Liver (tissue), 8 donors: ENCODE measurements at regions not wholly inside any gene's neighbourhood (a gene's known extent, or its start where the extent isn't known, plus 50 kb on each side); places are given as distances from the start of the nearest gene placed in this dataset.

Experiments used
- DNase-seq: peaks from one replicate; pipeline ENCODE4 v3.0.0-alpha.2; 2017; ENCODE audit warnings: low spot score
- H3K27ac ChIP-seq, 2 donors: one replicate each; pipeline ENCODE4 v1.7.0; 2013; ENCODE audit warnings: inconsistent platforms in 2 of 2, low read length in 2 of 2, control low read depth in 1 of 2, low read depth in 1 of 2, mild to moderate bottlenecking in 1 of 2
- H3K27me3 ChIP-seq, 4 donors: one replicate each; pipeline versions ENCODE4 v1.6.1 to v1.7.0; 2013; ENCODE audit warnings: low read length in 3 of 4, inconsistent platforms in 1 of 4, mild to moderate bottlenecking in 1 of 4, moderate library complexity in 1 of 4; ENCODE audit not compliant: control insufficient read depth in 4 of 4, insufficient read depth in 4 of 4
- H3K36me3 ChIP-seq, 4 donors: one replicate each; pipeline versions ENCODE4 v1.6.1 to v1.7.0; 2013; ENCODE audit warnings: low read length in 3 of 4, mild to moderate bottlenecking in 3 of 4, low read depth in 1 of 4, moderate library complexity in 1 of 4; ENCODE audit not compliant: control insufficient read depth in 4 of 4, insufficient read depth in 3 of 4
- H3K4me1 ChIP-seq, 4 donors: one replicate each; pipeline versions ENCODE4 v1.6.1 to v1.7.0; 2013; ENCODE audit warnings: low read length in 3 of 4, mild to moderate bottlenecking in 3 of 4, moderate library complexity in 1 of 4; ENCODE audit not compliant: control insufficient read depth in 4 of 4, insufficient read depth in 4 of 4
- H3K4me3 ChIP-seq, 3 donors: one replicate each; pipeline versions ENCODE4 v1.6.1 to v1.7.0; 2013; ENCODE audit warnings: low read length in 3 of 3, control low read depth in 1 of 3, low read depth in 1 of 3, mild to moderate bottlenecking in 1 of 3
- H3K9ac ChIP-seq, 2 donors: one replicate each; pipeline ENCODE4 v1.7.0; 2013; ENCODE audit warnings: low read length in 2 of 2, mild to moderate bottlenecking in 2 of 2, moderate library complexity in 2 of 2, control low read depth in 1 of 2, low read depth in 1 of 2
- H3K9me3 ChIP-seq, 4 donors: one replicate each; pipeline versions ENCODE4 v1.6.1 to v1.7.0; 2013; ENCODE audit warnings: low read length in 3 of 4; ENCODE audit not compliant: control insufficient read depth in 4 of 4
- EGR1 ChIP-seq, 2 donors: IDR thresholded peaks; 2 replicates each; pipeline ENCODE4 v1.6.1; 2016 to 2018; ENCODE audit warnings: antibody characterized with exemption in 2 of 2, low read depth in 2 of 2
- FOXA1 ChIP-seq: IDR thresholded peaks from 2 replicates; pipeline ENCODE4 v1.6.1; 2016; ENCODE audit warnings: antibody characterized with exemption
- FOXA2 ChIP-seq: IDR thresholded peaks from 2 replicates; pipeline ENCODE4 v1.6.1; 2016; ENCODE audit warnings: antibody characterized with exemption
- GABPA ChIP-seq, 2 donors: IDR thresholded peaks in 1 of 2; conservative IDR thresholded peaks in 1 of 2; 2 replicates each; pipeline ENCODE4 v1.6.1; 2016; ENCODE audit warnings: antibody characterized with exemption in 2 of 2, mild to moderate bottlenecking in 1 of 2, moderate library complexity in 1 of 2
- HNF4A ChIP-seq, 2 donors: conservative IDR thresholded peaks; 2 replicates each; pipeline ENCODE4 v1.6.1; 2016; ENCODE audit warnings: antibody characterized with exemption in 2 of 2, mild to moderate bottlenecking in 2 of 2
- HNF4G ChIP-seq: IDR thresholded peaks from 2 replicates; pipeline ENCODE4 v1.6.1; 2016; ENCODE audit warnings: antibody characterized with exemption
- JUND ChIP-seq, 2 donors: IDR thresholded peaks; 2 replicates each; pipeline ENCODE4 v1.6.1; 2016; ENCODE audit warnings: antibody characterized with exemption in 2 of 2
- NR2F2 ChIP-seq: IDR thresholded peaks from 2 replicates; pipeline ENCODE4 v1.6.1; 2016; ENCODE audit warnings: antibody characterized with exemption
- RXRA ChIP-seq, 2 donors: IDR thresholded peaks; 2 replicates each; pipeline ENCODE4 v1.6.1; 2017 to 2018; ENCODE audit warnings: antibody characterized with exemption in 2 of 2, mild to moderate bottlenecking in 1 of 2
- SP1 ChIP-seq: IDR thresholded peaks from 2 replicates; pipeline ENCODE4 v1.6.1; 2018; ENCODE audit warnings: antibody characterized with exemption, mild to moderate bottlenecking
- TAF1 ChIP-seq: conservative IDR thresholded peaks from 2 replicates; pipeline ENCODE4 v1.6.1; 2016; ENCODE audit warnings: antibody characterized with exemption, mild to moderate bottlenecking
- YY1 ChIP-seq: IDR thresholded peaks from 2 replicates; pipeline ENCODE4 v1.6.1; 2016; ENCODE audit warnings: antibody characterized with exemption, mild to moderate bottlenecking
- WGBS: extraction: QIAGEN DNeasy Blood & Tissue Kit; methylation state at CpG from one replicate; pipeline ENCODE4 v1.1.7; 2013; 5-methylcytosine and 5-hydroxymethylcytosine counted together
- TF ChIP-seq, protein P1 (sequence below): fragments of 150-350 bp; IDR thresholded peaks from 2 replicates; pipeline ENCODE4 v1.5.1; 2017; ENCODE audit warnings: improper control_type of control experiment, low read depth, low read length; ENCODE audit not compliant: missing input control
- TF ChIP-seq, protein P2 (sequence below): IDR thresholded peaks from 2 replicates; pipeline ENCODE4 v1.6.1; 2016; ENCODE audit warnings: antibody characterized with exemption, mild to moderate bottlenecking
- TF ChIP-seq, protein P3 (sequence below): IDR thresholded peaks from 2 replicates; pipeline ENCODE4 v1.6.1; 2016; ENCODE audit warnings: antibody characterized with exemption
- TF ChIP-seq, protein P4 (sequence below): IDR thresholded peaks from 2 replicates; pipeline ENCODE4 v1.6.1; 2016; ENCODE audit warnings: antibody characterized with exemption
- TF ChIP-seq, protein P5 (sequence below): IDR thresholded peaks from 2 replicates; pipeline ENCODE4 v1.6.1; 2016; ENCODE audit warnings: antibody characterized with exemption
- donor health status: healthy.
- donor health status: healthy.
- donor health status: healthy.
- donor health status: healthy.
- donor health status: healthy.

DNA sequence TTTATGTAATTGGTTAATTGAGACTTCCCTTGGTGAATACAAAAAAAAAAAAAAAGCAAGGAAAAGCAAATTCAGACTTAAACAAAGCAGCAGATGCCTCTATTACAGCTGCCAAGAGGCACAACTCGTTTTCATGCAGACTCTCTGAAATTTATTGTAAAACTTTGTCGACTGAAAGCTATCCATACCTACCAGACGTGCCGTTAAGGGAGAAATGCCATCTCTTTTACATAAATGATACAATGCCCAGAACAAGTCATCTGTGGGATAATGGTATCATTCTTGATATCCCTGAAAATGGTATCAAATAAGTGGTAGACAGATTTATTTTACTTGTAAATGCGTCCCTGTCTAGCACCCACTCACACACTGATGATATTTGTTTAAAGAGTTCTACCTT is 724.2 kb downstream of the NSUN3 start:
- no peaks in the 10 kb centered on the region for H3K9me3 ChIP-seq

More for the DNA sequence above, 724.2 kb downstream of the NSUN3 start:
- no peak for DNase-seq
- H3K27ac ChIP-seq, result no peak overlapping the region
- no peaks in the 10 kb centered on the region for H3K36me3 ChIP-seq
- no peak overlapping the region for H3K4me3 ChIP-seq
- TF ChIP-seq, protein P1, sequence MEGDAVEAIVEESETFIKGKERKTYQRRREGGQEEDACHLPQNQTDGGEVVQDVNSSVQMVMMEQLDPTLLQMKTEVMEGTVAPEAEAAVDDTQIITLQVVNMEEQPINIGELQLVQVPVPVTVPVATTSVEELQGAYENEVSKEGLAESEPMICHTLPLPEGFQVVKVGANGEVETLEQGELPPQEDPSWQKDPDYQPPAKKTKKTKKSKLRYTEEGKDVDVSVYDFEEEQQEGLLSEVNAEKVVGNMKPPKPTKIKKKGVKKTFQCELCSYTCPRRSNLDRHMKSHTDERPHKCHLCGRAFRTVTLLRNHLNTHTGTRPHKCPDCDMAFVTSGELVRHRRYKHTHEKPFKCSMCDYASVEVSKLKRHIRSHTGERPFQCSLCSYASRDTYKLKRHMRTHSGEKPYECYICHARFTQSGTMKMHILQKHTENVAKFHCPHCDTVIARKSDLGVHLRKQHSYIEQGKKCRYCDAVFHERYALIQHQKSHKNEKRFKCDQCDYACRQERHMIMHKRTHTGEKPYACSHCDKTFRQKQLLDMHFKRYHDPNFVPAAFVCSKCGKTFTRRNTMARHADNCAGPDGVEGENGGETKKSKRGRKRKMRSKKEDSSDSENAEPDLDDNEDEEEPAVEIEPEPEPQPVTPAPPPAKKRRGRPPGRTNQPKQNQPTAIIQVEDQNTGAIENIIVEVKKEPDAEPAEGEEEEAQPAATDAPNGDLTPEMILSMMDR, result no peak
- TF ChIP-seq HNF4A (conservative IDR thresholded peaks at IDR 0.05) (no peak), TAF1 (no peak), YY1 (no peak), NR2F2 (no peak), JUND (IDR thresholded peaks at IDR 0.05) (no peak), FOXA2 (no peak), FOXA1 (no peak), SP1 (no peak), GABPA (IDR thresholded peaks at IDR 0.05 in 1 of 2, conservative IDR thresholded peaks at IDR 0.05 in 1 of 2) (no peak), EGR1 (IDR thresholded peaks at IDR 0.05; ENCODE audit: low read depth in 2 of 2) (no peak), HNF4G (no peak), RXRA (IDR thresholded peaks at IDR 0.05) (no peak)
- TF ChIP-seq, protein P2, sequence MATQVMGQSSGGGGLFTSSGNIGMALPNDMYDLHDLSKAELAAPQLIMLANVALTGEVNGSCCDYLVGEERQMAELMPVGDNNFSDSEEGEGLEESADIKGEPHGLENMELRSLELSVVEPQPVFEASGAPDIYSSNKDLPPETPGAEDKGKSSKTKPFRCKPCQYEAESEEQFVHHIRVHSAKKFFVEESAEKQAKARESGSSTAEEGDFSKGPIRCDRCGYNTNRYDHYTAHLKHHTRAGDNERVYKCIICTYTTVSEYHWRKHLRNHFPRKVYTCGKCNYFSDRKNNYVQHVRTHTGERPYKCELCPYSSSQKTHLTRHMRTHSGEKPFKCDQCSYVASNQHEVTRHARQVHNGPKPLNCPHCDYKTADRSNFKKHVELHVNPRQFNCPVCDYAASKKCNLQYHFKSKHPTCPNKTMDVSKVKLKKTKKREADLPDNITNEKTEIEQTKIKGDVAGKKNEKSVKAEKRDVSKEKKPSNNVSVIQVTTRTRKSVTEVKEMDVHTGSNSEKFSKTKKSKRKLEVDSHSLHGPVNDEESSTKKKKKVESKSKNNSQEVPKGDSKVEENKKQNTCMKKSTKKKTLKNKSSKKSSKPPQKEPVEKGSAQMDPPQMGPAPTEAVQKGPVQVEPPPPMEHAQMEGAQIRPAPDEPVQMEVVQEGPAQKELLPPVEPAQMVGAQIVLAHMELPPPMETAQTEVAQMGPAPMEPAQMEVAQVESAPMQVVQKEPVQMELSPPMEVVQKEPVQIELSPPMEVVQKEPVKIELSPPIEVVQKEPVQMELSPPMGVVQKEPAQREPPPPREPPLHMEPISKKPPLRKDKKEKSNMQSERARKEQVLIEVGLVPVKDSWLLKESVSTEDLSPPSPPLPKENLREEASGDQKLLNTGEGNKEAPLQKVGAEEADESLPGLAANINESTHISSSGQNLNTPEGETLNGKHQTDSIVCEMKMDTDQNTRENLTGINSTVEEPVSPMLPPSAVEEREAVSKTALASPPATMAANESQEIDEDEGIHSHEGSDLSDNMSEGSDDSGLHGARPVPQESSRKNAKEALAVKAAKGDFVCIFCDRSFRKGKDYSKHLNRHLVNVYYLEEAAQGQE, result no peak
- TF ChIP-seq, protein P3, sequence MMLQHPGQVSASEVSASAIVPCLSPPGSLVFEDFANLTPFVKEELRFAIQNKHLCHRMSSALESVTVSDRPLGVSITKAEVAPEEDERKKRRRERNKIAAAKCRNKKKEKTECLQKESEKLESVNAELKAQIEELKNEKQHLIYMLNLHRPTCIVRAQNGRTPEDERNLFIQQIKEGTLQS, result no peak
- TF ChIP-seq, protein P4, sequence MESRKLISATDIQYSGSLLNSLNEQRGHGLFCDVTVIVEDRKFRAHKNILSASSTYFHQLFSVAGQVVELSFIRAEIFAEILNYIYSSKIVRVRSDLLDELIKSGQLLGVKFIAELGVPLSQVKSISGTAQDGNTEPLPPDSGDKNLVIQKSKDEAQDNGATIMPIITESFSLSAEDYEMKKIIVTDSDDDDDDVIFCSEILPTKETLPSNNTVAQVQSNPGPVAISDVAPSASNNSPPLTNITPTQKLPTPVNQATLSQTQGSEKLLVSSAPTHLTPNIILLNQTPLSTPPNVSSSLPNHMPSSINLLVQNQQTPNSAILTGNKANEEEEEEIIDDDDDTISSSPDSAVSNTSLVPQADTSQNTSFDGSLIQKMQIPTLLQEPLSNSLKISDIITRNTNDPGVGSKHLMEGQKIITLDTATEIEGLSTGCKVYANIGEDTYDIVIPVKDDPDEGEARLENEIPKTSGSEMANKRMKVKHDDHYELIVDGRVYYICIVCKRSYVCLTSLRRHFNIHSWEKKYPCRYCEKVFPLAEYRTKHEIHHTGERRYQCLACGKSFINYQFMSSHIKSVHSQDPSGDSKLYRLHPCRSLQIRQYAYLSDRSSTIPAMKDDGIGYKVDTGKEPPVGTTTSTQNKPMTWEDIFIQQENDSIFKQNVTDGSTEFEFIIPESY, result no peak
- TF ChIP-seq, protein P5, sequence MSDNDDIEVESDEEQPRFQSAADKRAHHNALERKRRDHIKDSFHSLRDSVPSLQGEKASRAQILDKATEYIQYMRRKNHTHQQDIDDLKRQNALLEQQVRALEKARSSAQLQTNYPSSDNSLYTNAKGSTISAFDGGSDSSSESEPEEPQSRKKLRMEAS, result no peak
- H3K27me3 ChIP-seq, result no peaks in the 10 kb centered on the region
- 82% methylated on average over 5 of the region's 5 CpGs for WGBS
- no peak overlapping the region for H3K9ac ChIP-seq
- no peaks in the 10 kb centered on the region for H3K4me1 ChIP-seq
